SK-N-SH treated with all-trans-retinoic acid at 6 μM for 48 hours (cell line): ENCODE measurements at regions not wholly inside any gene's neighbourhood (a gene's known extent, or its start where the extent isn't known, plus 50 kb on each side); places are given as distances from the start of the nearest gene placed in this dataset.

ENCODE experiments used
- ARNTL ChIP-seq: fragments of 450-650 bp; formaldehyde crosslinking; IDR thresholded peaks from 2 replicates; pipeline ENCODE4 v1.5.0; 2020; ENCODE audit warnings: low read depth, mild to moderate bottlenecking, moderate library complexity, borderline replicate concordance
- CSDC2 ChIP-seq: fragments of 250-450 bp; sonication (Bioruptor Pico); IDR thresholded peaks from 2 replicates; pipeline ENCODE4 v1.5.0; 2020; ENCODE audit warnings: mild to moderate bottlenecking, moderate library complexity
- GLIS3 ChIP-seq: fragments of 250-450 bp; sonication (Bioruptor Pico); IDR thresholded peaks from 2 replicates; pipeline ENCODE4 v1.5.0; 2020; ENCODE audit warnings: mild to moderate bottlenecking, moderate library complexity
- TOX ChIP-seq: fragments of 250-450 bp; sonication (Bioruptor Pico); IDR thresholded peaks from 2 replicates; pipeline ENCODE4 v1.8.0; 2021; ENCODE audit warnings: mild to moderate bottlenecking, moderate library complexity, borderline replicate concordance
- ZFP3 ChIP-seq: fragments of 250-450 bp; sonication (Bioruptor Pico); IDR thresholded peaks from 2 replicates; pipeline ENCODE4 v1.5.0; 2020; ENCODE audit warnings: mild to moderate bottlenecking, moderate library complexity
- ZNF565 ChIP-seq: fragments of 450-650 bp; formaldehyde crosslinking; conservative IDR thresholded peaks from 2 replicates; pipeline ENCODE4 v1.5.0; 2020; ENCODE audit warnings: low read depth, mild to moderate bottlenecking, moderate library complexity

DNA sequence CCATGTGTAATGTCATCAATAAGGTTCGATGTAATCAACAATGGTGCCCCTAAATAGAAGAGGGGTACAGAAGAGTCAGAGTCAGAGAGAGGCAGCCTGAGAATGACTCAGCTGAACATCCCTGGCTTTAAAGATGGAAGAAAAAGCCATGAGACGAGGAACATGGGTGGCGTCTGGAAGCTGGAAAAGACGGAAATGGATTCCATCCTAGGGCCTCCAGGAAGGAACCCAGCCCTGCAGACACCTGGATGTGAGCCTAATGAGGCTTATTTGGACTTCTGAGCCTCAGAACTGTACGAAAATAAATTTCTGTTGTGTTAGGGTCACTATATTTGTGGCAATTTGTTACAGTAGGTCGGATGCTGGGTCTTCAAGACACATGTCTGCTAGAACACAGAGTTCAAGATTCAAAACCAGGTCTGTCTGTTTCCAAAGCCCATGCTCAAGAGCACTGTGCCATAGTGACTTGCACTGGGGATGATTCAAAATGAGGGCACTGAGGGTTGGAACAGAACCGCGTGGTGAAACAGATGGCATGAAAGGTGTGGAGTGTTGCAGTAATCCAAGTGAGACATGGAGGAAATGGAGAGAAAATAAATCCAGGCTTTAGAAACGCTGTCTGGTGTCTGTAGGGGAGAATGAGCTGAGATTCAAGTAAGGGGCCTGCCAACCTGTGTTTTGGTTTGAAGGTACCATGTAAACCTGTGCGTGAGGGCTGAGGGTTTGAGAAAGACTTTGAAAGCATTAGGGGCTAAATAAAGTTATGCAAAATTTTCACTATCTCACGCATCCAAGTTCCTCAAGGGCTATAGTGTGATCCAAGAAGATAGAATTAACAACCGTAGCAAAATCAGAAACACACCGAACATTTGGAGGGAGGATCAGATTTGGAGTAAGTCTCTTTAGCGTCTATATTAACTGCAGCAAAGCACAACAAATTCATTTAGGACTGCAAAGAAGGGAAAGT is 849.1 kb upstream of the AUTS2 start:
- TF ChIP-seq CSDC2 (CRISPR knock-in tag) = no peak
- TF ChIP-seq ZNF565 (CRISPR knock-in tag) = no peak
- TF ChIP-seq ZFP3 (CRISPR knock-in tag) = no peak
- no peak for TF ChIP-seq ARNTL (CRISPR knock-in tag)
- TF ChIP-seq GLIS3 (CRISPR knock-in tag) = no peak
- TF ChIP-seq TOX = no peak
